ENCODE measurements at regions not wholly inside any gene's neighbourhood (a gene's known extent, or its start where the extent isn't known, plus 50 kb on each side); places are given as distances from the start of the nearest gene placed in this dataset.
"Not testable (repeated sequence)": the region's sequence is repeated elsewhere in the genome, so short reads cannot be mapped to it uniquely, and the experiment has no call there.

- DNase-seq (ENCODE audit: low read depth): no peak
- TF ChIP-seq CTCF (IDR thresholded peaks at IDR 0.05; ENCODE audit: insufficient read depth, low read length, poor library complexity, severe bottlenecking): no peak
- Histone ChIP-seq H3K36me3 (ENCODE audit: control insufficient read depth, insufficient read depth, low read length) (no peaks in the 10 kb centered on the region), H3K4me3 (ENCODE audit: low read depth, low read length) (no peak overlapping the region), H3K27me3 (ENCODE audit: control insufficient read depth, insufficient read depth, low read length) (no peaks in the 10 kb centered on the region)
These were observed 319.3 kb upstream of the BRINP1 start for GRCh38 chr9:119688547-119688946.

- H3K36me3 ChIP-seq (ENCODE audit: control insufficient read depth, insufficient read depth, low read length): no peaks in the 10 kb centered on the region
- no peaks in the 10 kb centered on the region for H3K27me3 ChIP-seq (ENCODE audit: control insufficient read depth, insufficient read depth, low read length)
- no peak overlapping the region for H3K4me3 ChIP-seq (ENCODE audit: low read depth, low read length)
- no peak for DNase-seq (ENCODE audit: low read depth)
- no peak for TF ChIP-seq CTCF (IDR thresholded peaks at IDR 0.05; ENCODE audit: insufficient read depth, low read length, poor library complexity, severe bottlenecking)
These were observed 308.7 kb upstream of the BRINP1 start for GRCh38 chr9:119677811-119678505.

GRCh38 chr9:119675951-119676350 is 306.7 kb upstream of the BRINP1 start:
- no peak for TF ChIP-seq CTCF (IDR thresholded peaks at IDR 0.05; ENCODE audit: insufficient read depth, low read length, poor library complexity, severe bottlenecking)
- no peak for DNase-seq (ENCODE audit: low read depth)
- Histone ChIP-seq H3K27me3 (ENCODE audit: control insufficient read depth, insufficient read depth, low read length) (no peaks in the 10 kb centered on the region), H3K4me3 (ENCODE audit: low read depth, low read length) (no peak overlapping the region), H3K36me3 (ENCODE audit: control insufficient read depth, insufficient read depth, low read length) (no peaks in the 10 kb centered on the region)

- H3K36me3 ChIP-seq (ENCODE audit: control insufficient read depth, insufficient read depth, low read length); H3K4me3 ChIP-seq (ENCODE audit: low read depth, low read length); DNase-seq (ENCODE audit: low read depth); H3K27me3 ChIP-seq (ENCODE audit: control insufficient read depth, insufficient read depth, low read length): not testable (repeated sequence)
These were observed 303.5 kb upstream of the BRINP1 start for GRCh38 chr9:119672763-119673162.

GRCh38 chr9:119667916-119668315 is 298.7 kb upstream of the BRINP1 start:
- Histone ChIP-seq H3K27me3 (ENCODE audit: control insufficient read depth, insufficient read depth, low read length) (no peaks in the 10 kb centered on the region), H3K4me3 (ENCODE audit: low read depth, low read length) (no peak overlapping the region), H3K36me3 (ENCODE audit: control insufficient read depth, insufficient read depth, low read length) (no peaks in the 10 kb centered on the region)
- DNase-seq (ENCODE audit: low read depth): no peak
- TF ChIP-seq CTCF (IDR thresholded peaks at IDR 0.05; ENCODE audit: insufficient read depth, low read length, poor library complexity, severe bottlenecking): no peak

GRCh38 chr9:119667163-119667562 is 297.9 kb upstream of the BRINP1 start:
- H3K4me3 ChIP-seq (ENCODE audit: low read depth, low read length): no peak overlapping the region
- no peak for DNase-seq (ENCODE audit: low read depth)
- TF ChIP-seq CTCF (IDR thresholded peaks at IDR 0.05; ENCODE audit: insufficient read depth, low read length, poor library complexity, severe bottlenecking): no peak
- H3K27me3 ChIP-seq (ENCODE audit: control insufficient read depth, insufficient read depth, low read length): no peaks in the 10 kb centered on the region
- no peaks in the 10 kb centered on the region for H3K36me3 ChIP-seq (ENCODE audit: control insufficient read depth, insufficient read depth, low read length)

Measured in kidney epithelial cell (primary cell).